Karpas-422 (cell line): ENCODE measurements at regions not wholly inside any gene's neighbourhood (a gene's known extent, or its start where the extent isn't known, plus 50 kb on each side); places are given as distances from the start of the nearest gene placed in this dataset.

Experiments
- DNase-seq: peaks from one replicate; pipeline ENCODE4 v3.0.0-alpha.2; 2015
- H2AFZ ChIP-seq: fragments of 200-600 bp; sonication (generic); 2 replicates; pipeline ENCODE4 v1.6.1; 2014; ENCODE audit warnings: antibody characterized with exemption, low read length, mixed read lengths
- H3K27ac ChIP-seq: fragments of 200-600 bp; sonication (generic); 2 replicates; pipeline ENCODE4 v1.5.1; 2014; ENCODE audit warnings: mild to moderate bottlenecking, low read length, moderate library complexity
- H3K27me3 ChIP-seq: fragments of 200-600 bp; sonication (generic); 2 replicates; pipeline ENCODE4 v1.6.1; 2014; ENCODE audit warnings: low read length, mixed read lengths
- H3K36me3 ChIP-seq: fragments of 200-600 bp; sonication (generic); 2 replicates; pipeline ENCODE4 v1.6.1; 2014; ENCODE audit warnings: low read length, mixed read lengths; ENCODE audit not compliant: insufficient read depth
- H3K4me1 ChIP-seq: fragments of 200-600 bp; sonication (generic); 2 replicates; pipeline ENCODE4 v1.6.1; 2014; ENCODE audit warnings: mild to moderate bottlenecking, low read length, mixed read lengths
- H3K4me2 ChIP-seq: fragments of 200-600 bp; sonication (generic); 2 replicates; pipeline ENCODE4 v1.6.1; 2014; ENCODE audit warnings: low read length, low read depth, mild to moderate bottlenecking; ENCODE audit not compliant: poor library complexity, severe bottlenecking
- H3K4me3 ChIP-seq: fragments of 200-600 bp; sonication (generic); 2 replicates; pipeline ENCODE4 v1.5.1; 2014; ENCODE audit warnings: mild to moderate bottlenecking, antibody characterized with exemption, low read length, mixed read lengths
- H3K79me2 ChIP-seq: fragments of 200-600 bp; sonication (generic); 2 replicates; pipeline ENCODE4 v1.6.1; 2014; ENCODE audit warnings: mild to moderate bottlenecking, low read length, mixed read lengths
- H3K9ac ChIP-seq: fragments of 200-600 bp; sonication (generic); 2 replicates; pipeline ENCODE4 v1.6.0; 2014; ENCODE audit warnings: low read length
- H3K9me2 ChIP-seq: fragments of 200-600 bp; sonication (generic), shearing (Covaris generic); replicated peaks from 2 replicates; pipeline ENCODE4 v1.6.0; 2014; ENCODE audit warnings: mild to moderate bottlenecking, low read length, moderate library complexity; ENCODE audit not compliant: insufficient read depth
- H3K9me3 ChIP-seq: fragments of 300-700, 200-600 bp; sonication (generic); 2 replicates; pipeline ENCODE4 v1.6.1; 2014; ENCODE audit warnings: low read length, mixed read lengths
- H4K20me1 ChIP-seq: fragments of 200-600 bp; sonication (generic); 2 replicates; pipeline ENCODE4 v1.6.1; 2014; ENCODE audit warnings: mild to moderate bottlenecking, antibody characterized with exemption, low read length, low read depth; ENCODE audit not compliant: insufficient read depth

DNA sequence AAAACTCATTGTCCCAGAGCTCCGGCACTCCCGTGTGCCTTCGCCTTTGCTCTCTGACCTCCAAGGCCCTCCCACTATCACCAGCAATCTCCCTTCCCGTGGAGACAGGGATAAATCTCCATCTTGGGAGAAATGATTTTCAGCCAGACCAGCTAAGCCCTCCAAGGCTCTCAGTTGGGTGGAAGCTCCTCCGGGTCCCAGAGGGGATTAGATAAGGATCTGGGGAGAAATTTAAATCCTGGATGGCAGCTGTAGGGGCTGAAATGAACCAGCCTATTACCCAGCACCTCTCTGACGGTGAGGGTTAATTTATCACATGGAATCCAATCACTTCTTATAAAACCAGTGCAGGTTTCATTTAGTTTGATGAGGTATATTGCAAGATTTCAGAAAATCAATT lies 366.2 kb downstream of the FBXW7 start:
- peaks cover 11% of the 10 kb centered on the region for H3K4me1 ChIP-seq
- no peak overlapping the region for H2AFZ ChIP-seq
- H3K27ac ChIP-seq: no peak overlapping the region
- H3K4me3 ChIP-seq: no peak overlapping the region
- no peaks in the 10 kb centered on the region for H3K9me3 ChIP-seq
- H4K20me1 ChIP-seq: no peaks in the 10 kb centered on the region
- H3K36me3 ChIP-seq: no peaks in the 10 kb centered on the region
- H3K9ac ChIP-seq: no peak overlapping the region
- H3K4me2 ChIP-seq: no peak overlapping the region
- no peaks in the 10 kb centered on the region for H3K79me2 ChIP-seq
- H3K9me2 ChIP-seq: no peaks in the 10 kb centered on the region
- no peak for DNase-seq
- no peaks in the 10 kb centered on the region; the same call in 1 of the 2 replicates for H3K27me3 ChIP-seq

DNA sequence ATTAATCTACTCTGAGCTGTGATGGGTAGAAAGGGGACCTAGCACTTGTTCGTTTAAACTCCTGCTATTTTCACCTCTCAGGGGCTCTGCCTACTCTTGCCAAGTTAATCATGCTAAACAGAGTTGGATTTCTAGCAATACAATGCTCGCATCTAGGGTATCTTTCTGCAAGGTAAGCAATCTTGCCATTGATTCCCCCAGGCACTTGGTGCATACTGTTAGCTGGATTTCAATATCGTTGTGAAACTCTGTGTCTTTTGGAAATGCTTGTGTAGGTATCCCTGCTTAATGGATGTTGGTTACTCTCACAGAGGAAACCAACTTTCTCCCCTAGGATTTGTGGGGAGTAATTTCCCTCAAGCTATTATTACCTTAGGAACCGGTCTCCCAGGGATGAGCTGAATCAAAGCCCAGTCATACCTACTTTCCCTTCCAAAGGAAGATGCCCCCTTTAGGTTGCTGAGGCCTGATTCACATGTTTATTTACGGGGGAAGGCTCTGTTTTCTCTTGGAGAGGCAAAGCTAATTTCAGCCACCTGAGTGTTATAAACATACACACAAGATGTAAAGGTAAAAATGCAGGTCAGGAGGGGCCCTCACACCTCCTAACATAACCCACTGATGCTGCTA lies 366.8 kb downstream of the FBXW7 start:
- H3K4me1 ChIP-seq: peaks cover 11% of the 10 kb centered on the region
- no peak overlapping the region; the same call in 1 of the 2 replicates for H2AFZ ChIP-seq
- no peak overlapping the region for H3K4me2 ChIP-seq
- H3K79me2 ChIP-seq: no peaks in the 10 kb centered on the region
- H3K9ac ChIP-seq: no peak overlapping the region
- H3K36me3 ChIP-seq: no peaks in the 10 kb centered on the region
- DNase-seq: no peak
- H3K9me3 ChIP-seq: no peaks in the 10 kb centered on the region
- H3K4me3 ChIP-seq: no peak overlapping the region
- no peaks in the 10 kb centered on the region for H4K20me1 ChIP-seq
- no peaks in the 10 kb centered on the region for H3K9me2 ChIP-seq
- H3K27ac ChIP-seq: no peak overlapping the region
- H3K27me3 ChIP-seq: no peaks in the 10 kb centered on the region; the same call in 1 of the 2 replicates

DNA sequence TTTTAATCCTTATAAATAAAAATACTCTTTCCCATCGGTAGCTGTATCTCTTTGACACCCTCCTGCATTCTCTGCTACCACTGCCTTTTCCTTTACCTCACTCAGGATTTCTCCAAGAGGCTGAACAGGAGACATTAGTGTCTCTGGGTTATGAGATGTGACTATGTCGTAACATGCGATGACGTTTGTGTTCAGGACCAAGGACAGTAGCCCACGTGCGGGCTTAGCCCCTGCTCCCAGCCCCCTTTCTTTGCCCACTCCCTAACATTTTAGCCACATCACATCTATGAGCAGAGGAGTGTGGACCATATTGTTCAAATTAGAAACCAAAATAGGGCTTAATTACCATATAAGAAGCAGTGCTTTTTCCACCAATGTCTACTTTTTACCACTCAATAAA lies 369.3 kb downstream of the FBXW7 start:
- Histone ChIP-seq H3K4me1 (peaks cover 5% of the 10 kb centered on the region), H3K4me2 (no peak overlapping the region), H3K79me2 (no peaks in the 10 kb centered on the region), H2AFZ (no peak overlapping the region), H4K20me1 (no peaks in the 10 kb centered on the region), H3K9me2 (no peaks in the 10 kb centered on the region), H3K27ac (no peak overlapping the region), H3K27me3 (no peaks in the 10 kb centered on the region), H3K4me3 (no peak overlapping the region), H3K9ac (no peak overlapping the region), H3K9me3 (no peaks in the 10 kb centered on the region), H3K36me3 (no peaks in the 10 kb centered on the region)
- no peak for DNase-seq

DNA sequence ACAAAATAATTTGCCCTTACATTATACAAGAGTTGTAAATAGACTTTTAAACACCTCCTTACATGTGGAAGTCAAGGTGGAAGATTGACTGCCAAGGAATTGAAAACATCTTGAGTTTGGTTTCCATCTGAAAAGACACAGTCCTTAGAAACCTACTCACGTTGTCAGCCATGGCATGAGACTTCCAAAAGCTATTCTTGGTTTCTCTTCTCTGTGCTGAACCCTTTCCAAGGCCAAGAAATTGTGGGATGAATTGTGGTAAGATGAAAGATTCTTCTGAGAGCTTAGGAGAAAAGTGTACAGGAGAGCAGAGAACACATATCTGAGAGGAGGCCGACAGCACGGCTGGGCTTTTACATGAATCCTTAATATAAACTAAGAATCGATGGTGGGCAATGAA lies 370.0 kb downstream of the FBXW7 start:
- no peak overlapping the region for H3K9ac ChIP-seq
- H3K4me2 ChIP-seq: no peak overlapping the region
- H3K4me3 ChIP-seq: no peak overlapping the region
- DNase-seq: no peak
- H4K20me1 ChIP-seq: no peaks in the 10 kb centered on the region
- H3K27me3 ChIP-seq: no peaks in the 10 kb centered on the region
- H3K36me3 ChIP-seq: no peaks in the 10 kb centered on the region
- no peaks in the 10 kb centered on the region for H3K79me2 ChIP-seq
- H3K27ac ChIP-seq: no peak overlapping the region
- H3K4me1 ChIP-seq: no peaks in the 10 kb centered on the region; the same call in 1 of the 2 replicates
- no peak overlapping the region for H2AFZ ChIP-seq
- H3K9me2 ChIP-seq: no peaks in the 10 kb centered on the region
- no peaks in the 10 kb centered on the region for H3K9me3 ChIP-seq

DNA sequence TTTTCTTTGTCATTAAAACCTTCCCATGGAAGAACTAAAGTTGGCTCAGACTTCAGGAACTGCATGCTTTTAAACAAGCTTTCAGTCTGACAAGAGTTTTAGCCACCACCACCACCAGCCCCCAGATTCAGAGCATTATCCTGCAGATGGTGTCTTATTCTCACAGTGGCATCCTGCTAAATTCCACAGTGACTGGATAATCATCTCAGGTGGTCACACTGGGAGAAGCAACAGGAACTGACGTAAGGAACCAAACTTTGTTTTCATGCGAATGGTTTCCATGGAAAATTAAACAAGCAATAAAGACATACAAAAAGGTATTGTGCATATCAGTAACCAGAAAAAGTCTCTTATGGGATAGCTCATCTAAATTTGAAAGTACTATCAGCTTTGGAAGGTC lies 370.7 kb downstream of the FBXW7 start:
- Histone ChIP-seq H4K20me1 (no peaks in the 10 kb centered on the region), H3K9me3 (no peaks in the 10 kb centered on the region), H3K9me2 (no peaks in the 10 kb centered on the region), H3K36me3 (no peaks in the 10 kb centered on the region), H3K4me3 (no peak overlapping the region), H3K79me2 (no peaks in the 10 kb centered on the region), H3K9ac (no peak overlapping the region), H3K27ac (no peak overlapping the region), H3K4me1 (no peaks in the 10 kb centered on the region), H3K27me3 (no peaks in the 10 kb centered on the region), H3K4me2 (no peak overlapping the region), H2AFZ (no peak overlapping the region)
- no peak for DNase-seq

DNA sequence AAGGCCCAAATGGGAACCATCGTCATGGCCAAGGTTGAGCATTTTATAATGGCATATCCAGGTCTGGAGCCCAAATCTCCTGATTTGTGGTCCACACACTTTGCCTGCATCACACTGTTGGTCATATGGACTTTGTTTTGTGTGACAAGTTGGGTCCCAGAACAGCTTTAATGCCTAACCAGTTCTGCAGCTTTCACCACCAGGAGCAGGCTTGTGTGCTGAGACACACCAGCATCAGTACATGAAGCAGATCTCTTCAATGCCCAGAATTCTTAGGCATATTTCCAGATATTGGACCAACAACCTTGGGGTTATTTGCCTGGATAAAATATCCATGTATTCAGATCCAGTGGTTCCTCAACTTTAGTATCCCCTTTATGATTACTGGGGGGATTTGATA lies 371.3 kb downstream of the FBXW7 start:
- DNase-seq: no peak
- no peak overlapping the region for H2AFZ ChIP-seq
- H3K27me3 ChIP-seq: no peaks in the 10 kb centered on the region
- no peaks in the 10 kb centered on the region for H3K4me1 ChIP-seq
- no peak overlapping the region for H3K4me3 ChIP-seq
- H3K4me2 ChIP-seq: no peak overlapping the region
- no peaks in the 10 kb centered on the region for H3K36me3 ChIP-seq
- H3K9ac ChIP-seq: no peak overlapping the region
- no peaks in the 10 kb centered on the region for H3K9me3 ChIP-seq
- H3K27ac ChIP-seq: no peak overlapping the region
- H3K9me2 ChIP-seq: no peaks in the 10 kb centered on the region
- H4K20me1 ChIP-seq: no peaks in the 10 kb centered on the region
- no peaks in the 10 kb centered on the region for H3K79me2 ChIP-seq

DNA sequence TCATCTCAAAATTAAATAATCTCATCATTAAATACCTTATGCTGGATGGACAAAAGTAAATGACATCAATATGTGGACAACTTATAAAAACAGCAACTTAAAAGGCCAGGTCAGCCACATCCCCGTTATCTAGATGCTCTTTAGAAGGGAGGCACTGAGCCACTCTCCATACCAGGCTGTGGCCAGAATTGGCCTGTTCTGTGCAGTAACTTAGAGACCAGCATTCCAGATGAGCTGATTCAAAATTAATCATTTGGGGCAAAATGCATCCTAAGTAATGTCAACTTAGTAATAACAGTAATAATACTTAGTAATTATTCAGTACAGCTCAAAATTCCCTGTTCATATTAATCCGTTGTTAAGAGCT lies 373.6 kb downstream of the FBXW7 start:
- Histone ChIP-seq H3K9me2 (no peaks in the 10 kb centered on the region), H3K9me3 (no peaks in the 10 kb centered on the region), H3K27me3 (0 out of 2 replicates have a peak, but pooled peaks cover 2% of the 10 kb centered on the region), H3K4me3 (no peak overlapping the region), H3K4me1 (no peaks in the 10 kb centered on the region), H2AFZ (no peak overlapping the region), H3K27ac (no peak overlapping the region), H4K20me1 (no peaks in the 10 kb centered on the region), H3K9ac (no peak overlapping the region), H3K79me2 (no peaks in the 10 kb centered on the region), H3K36me3 (no peaks in the 10 kb centered on the region), H3K4me2 (no peak overlapping the region)
- no peak for DNase-seq

DNA sequence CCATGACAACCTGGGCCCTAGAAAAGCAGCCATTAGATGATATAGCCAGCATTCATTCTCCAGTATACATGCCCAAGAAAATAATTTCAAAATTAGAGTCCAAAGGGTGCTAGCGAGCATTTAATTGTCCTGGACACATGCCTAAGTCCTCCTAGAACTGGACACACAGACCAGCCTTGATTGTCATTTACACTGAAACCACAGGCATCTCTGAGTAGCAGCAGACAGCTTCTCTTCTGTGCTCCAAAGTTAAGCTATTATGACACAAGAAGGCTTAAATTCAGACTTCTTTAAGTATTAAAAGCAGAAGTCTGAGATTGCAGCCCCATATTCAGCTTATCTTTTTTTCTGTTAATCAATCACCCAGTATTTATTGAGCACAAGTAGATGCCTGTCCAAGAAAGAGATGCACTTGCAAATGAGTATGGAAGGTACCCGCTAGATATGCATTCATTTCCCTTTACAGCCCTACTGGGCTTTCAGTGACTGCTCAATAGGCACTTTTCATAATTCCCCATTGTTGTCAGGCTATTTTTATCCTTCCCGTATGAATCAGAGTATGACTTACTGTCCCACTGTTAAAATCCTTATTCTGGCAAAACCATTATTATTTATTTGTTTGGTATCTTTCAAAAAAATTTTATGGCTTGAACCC lies 374.1 kb downstream of the FBXW7 start:
- Histone ChIP-seq H3K9ac (no peak overlapping the region), H3K4me2 (no peak overlapping the region), H3K36me3 (no peaks in the 10 kb centered on the region), H3K4me3 (no peak overlapping the region), H3K27me3 (0 out of 2 replicates have a peak, but pooled peaks cover 2% of the 10 kb centered on the region), H4K20me1 (no peaks in the 10 kb centered on the region), H3K79me2 (no peaks in the 10 kb centered on the region), H3K27ac (no peak overlapping the region), H3K4me1 (no peaks in the 10 kb centered on the region), H3K9me3 (no peaks in the 10 kb centered on the region), H2AFZ (no peak overlapping the region), H3K9me2 (no peaks in the 10 kb centered on the region)
- no peak for DNase-seq
